Endothelial cell of umbilical vein (primary cell): ENCODE measurements at regions not wholly inside any gene's neighbourhood (a gene's known extent, or its start where the extent isn't known, plus 50 kb on each side); places are given as distances from the start of the nearest gene placed in this dataset.

Source experiments
- BruUV-seq: library from RNA; stranded (reverse); fragments of 400-500 nt; replicated peaks from 2 replicates; lab custom pipeline; 2021; lab: Mats Ljungman, UMichigan
- CTCF ChIA-PET: fragments of 300-600, 350-600 bp; sonication (Branson Sonifier 250); formaldehyde crosslinking; loops from one replicate; lab custom pipeline; 2021; ENCODE audit warnings: antibody characterized with exemption, inconsistent platforms; lab: Charles Lee
- POLR2A ChIA-PET: fragments of 300-600, 350-600 bp; sonication (Branson Sonifier 250); formaldehyde crosslinking; loops from one replicate; lab custom pipeline; 2021; ENCODE audit warnings: antibody characterized with exemption, inconsistent platforms; lab: Charles Lee
- DNase-seq: peaks from one replicate; pipeline ENCODE4 v3.0.0-alpha.2; 2011; ENCODE audit warnings: low read depth, low spot score
- FAIRE-seq: peaks from 2 replicates; lab custom pipeline; 2011; peaks lifted over from hg19 to GRCh38; lab: Jason Lieb, UNC
- H2AFZ ChIP-seq: 2 replicates; pipeline ENCODE4 v1.6.0; 2012; ENCODE audit warnings: low read depth, low read length, control low read depth, inconsistent platforms
- H3K27ac ChIP-seq: 2 replicates; pipeline ENCODE4 v1.5.1; 2011; ENCODE audit warnings: low read depth, mild to moderate bottlenecking, control low read depth, low read length, moderate library complexity; ENCODE audit not compliant: insufficient read depth
- H3K27me3 ChIP-seq, 2 experiments: 2 replicates each; pipeline versions ENCODE4 v1.6.0 to v1.6.1; 2011; ENCODE audit warnings: low read length in 2 of 2, mixed read lengths in 1 of 2; ENCODE audit not compliant: control insufficient read depth in 2 of 2, insufficient read depth in 2 of 2
- H3K36me3 ChIP-seq, 2 experiments: 2 replicates in 1 of 2; 3 replicates in 1 of 2; pipeline ENCODE4 v1.5.1; 2011; ENCODE audit warnings: low read length in 2 of 2, mild to moderate bottlenecking in 1 of 2, moderate library complexity in 1 of 2; ENCODE audit not compliant: control insufficient read depth in 2 of 2, insufficient read depth in 2 of 2; ENCODE audit errors: extremely low read depth in 1 of 2
- H3K4me1 ChIP-seq: 3 replicates; pipeline ENCODE4 v1.5.1; 2011; ENCODE audit warnings: mild to moderate bottlenecking, low read length; ENCODE audit not compliant: control insufficient read depth, insufficient read depth; ENCODE audit errors: extremely low read depth
- H3K4me2 ChIP-seq: 2 replicates; pipeline ENCODE4 v1.6.1; 2011; ENCODE audit warnings: low read length, control low read depth, mixed read lengths; ENCODE audit not compliant: insufficient read depth
- H3K4me3 ChIP-seq, 3 experiments: fragments of 200-600 bp in 1 of 3; sonication (generic), shearing (Covaris generic) in 1 of 3; replicated peaks in 1 of 3; 2 replicates each; pipeline ENCODE4 v1.5.1; 2011 to 2016; ENCODE audit warnings: control low read depth in 3 of 3, low read length in 3 of 3, mild to moderate bottlenecking in 2 of 3, inconsistent platforms in 1 of 3, low read depth in 1 of 3, moderate library complexity in 1 of 3; ENCODE audit not compliant: insufficient read depth in 1 of 3
- H3K79me2 ChIP-seq: 2 replicates; pipeline ENCODE4 v1.6.0; 2012; ENCODE audit warnings: low read length, inconsistent platforms; ENCODE audit not compliant: control insufficient read depth, insufficient read depth
- H3K9ac ChIP-seq: replicated peaks from 2 replicates; pipeline ENCODE3; 2011; ENCODE audit warnings: low read length, control low read depth; ENCODE audit not compliant: insufficient read depth; ENCODE audit errors: extremely low read depth
- H3K9me1 ChIP-seq: replicated peaks from 3 replicates; pipeline ENCODE4 v1.6.0; 2011; ENCODE audit warnings: mild to moderate bottlenecking, low read length; ENCODE audit not compliant: control insufficient read depth, insufficient read depth; ENCODE audit errors: extremely low read depth
- H3K9me3 ChIP-seq: replicated peaks from 2 replicates; pipeline ENCODE4 v1.5.1; 2012; ENCODE audit warnings: low read length, inconsistent platforms; ENCODE audit not compliant: control insufficient read depth, insufficient read depth
- H4K20me1 ChIP-seq: replicated peaks from 2 replicates; pipeline ENCODE3; 2011; ENCODE audit warnings: mild to moderate bottlenecking, low read length; ENCODE audit not compliant: control insufficient read depth, insufficient read depth; ENCODE audit errors: extremely low read depth
- EZH2 ChIP-seq: IDR thresholded peaks from 2 replicates; pipeline ENCODE4 v1.6.1; 2012; ENCODE audit warnings: borderline replicate concordance, low read depth, mild to moderate bottlenecking, moderate library complexity, low read length, inconsistent platforms; ENCODE audit not compliant: severe bottlenecking
- FOS ChIP-seq: IDR thresholded peaks from 2 replicates; pipeline ENCODE4 v1.6.1; 2011; ENCODE audit warnings: mild to moderate bottlenecking, low read length, moderate library complexity, borderline replicate concordance; ENCODE audit not compliant: insufficient read depth
- GATA2 ChIP-seq: IDR thresholded peaks from 2 replicates; pipeline ENCODE4 v1.7.0; 2011; ENCODE audit warnings: low read depth, mild to moderate bottlenecking, moderate library complexity, mixed read lengths, low read length; ENCODE audit not compliant: insufficient read length, insufficient read depth
- JUN ChIP-seq: IDR thresholded peaks from 2 replicates; pipeline ENCODE4 v1.6.1; 2011; ENCODE audit warnings: borderline replicate concordance, low read depth; ENCODE audit not compliant: insufficient read length, insufficient read depth
- MAX ChIP-seq: IDR thresholded peaks from 2 replicates; pipeline ENCODE4 v1.6.1; 2011; ENCODE audit not compliant: insufficient read depth, insufficient read length
- MYC ChIP-seq: IDR thresholded peaks from one replicate; pipeline ENCODE4 v1.6.1; 2011; ENCODE audit warnings: mild to moderate bottlenecking, low read depth, low read length
- POLR2A ChIP-seq: IDR thresholded peaks from 2 replicates; pipeline ENCODE4 v1.6.1; 2012; ENCODE audit warnings: low read depth, mild to moderate bottlenecking, control low read depth, low read length
- POLR2AphosphoS5 ChIP-seq: IDR thresholded peaks from 2 replicates; pipeline ENCODE4 v1.6.1; 2012; ENCODE audit warnings: low read depth, mild to moderate bottlenecking, control low read depth, low read length, moderate library complexity; ENCODE audit not compliant: insufficient read depth
- dilution Hi-C: fragments of 300-500 bp; cut with MboI; formaldehyde crosslinking; loops from one replicate; pipeline ENCODE4 v1.15.0; 2019; ENCODE audit warnings: low sequenced_read_pairs; ENCODE audit not compliant: extremely low pct_ligation_motif_present
- intact Hi-C: fragments of 100-400 bp; cut with micrococcal nuclease; formaldehyde crosslinking; loops from one replicate; pipeline ENCODE4 v1.10.0; 2022
- TF ChIP-seq, protein P1 (sequence below), 2 donors: IDR thresholded peaks; 1 replicate in 1 of 2; 2 replicates in 1 of 2; pipeline ENCODE4 v1.5.1; 2011; ENCODE audit warnings: low read length in 2 of 2, mild to moderate bottlenecking in 2 of 2, moderate library complexity in 2 of 2, control low read depth in 1 of 2, inconsistent platforms in 1 of 2, low read depth in 1 of 2; ENCODE audit not compliant: insufficient read depth in 1 of 2; ENCODE audit errors: extremely low read depth in 1 of 2

DNA sequence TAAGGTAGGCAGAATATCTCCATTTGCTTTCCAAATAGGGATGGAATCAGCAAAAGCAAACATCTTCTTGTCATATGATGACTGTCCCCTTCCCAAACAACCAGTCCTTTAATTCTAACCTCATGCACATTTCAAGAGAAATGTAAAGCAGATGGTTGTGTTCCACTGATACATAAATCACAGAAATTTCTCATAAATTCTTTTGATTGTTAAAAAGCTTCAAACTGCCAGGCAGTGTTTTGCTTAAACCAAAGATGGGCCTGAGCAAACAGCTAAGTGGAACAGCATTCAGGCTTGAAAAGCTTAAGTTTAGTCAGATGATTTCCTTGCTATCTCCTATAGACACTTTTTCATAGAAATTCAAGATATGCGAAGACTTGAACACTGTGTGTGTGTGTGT is 74.3 kb upstream of the SOX2 start:
- Histone ChIP-seq H2AFZ (no peak overlapping the region), H3K79me2 (no peaks in the 10 kb centered on the region), H3K4me2 (no peak overlapping the region), H3K36me3 (no peaks in the 10 kb centered on the region), H3K27me3 (no peaks in the 10 kb centered on the region), H3K4me3 (no peak overlapping the region), H3K9me1 (no peaks in the 10 kb centered on the region), H3K9me3 (no peaks in the 10 kb centered on the region), H4K20me1 (no peaks in the 10 kb centered on the region), H3K27ac (no peak overlapping the region), H3K4me1 (peaks cover 7% of the 10 kb centered on the region), H3K9ac (no peak overlapping the region)
- ChIA-PET CTCF (interaction anchor here (0.8 to 4.1 kb wide), 3 partner anchors 15 to 64 kb away, joined by 3 to 20 read pairs (median 3); no protein-coding TSS in a partner anchor), POLR2A (no interaction called here)
- no peak for FAIRE-seq
- no peak for DNase-seq
- no peak for TF ChIP-seq JUN
- TF ChIP-seq GATA2: no peak
- no peak for TF ChIP-seq EZH2
- TF ChIP-seq MYC: no peak
- no peak for TF ChIP-seq FOS
- TF ChIP-seq MAX: no peak
- no peak for TF ChIP-seq POLR2A
- no peak for TF ChIP-seq POLR2AphosphoS5
- TF ChIP-seq, protein P1, sequence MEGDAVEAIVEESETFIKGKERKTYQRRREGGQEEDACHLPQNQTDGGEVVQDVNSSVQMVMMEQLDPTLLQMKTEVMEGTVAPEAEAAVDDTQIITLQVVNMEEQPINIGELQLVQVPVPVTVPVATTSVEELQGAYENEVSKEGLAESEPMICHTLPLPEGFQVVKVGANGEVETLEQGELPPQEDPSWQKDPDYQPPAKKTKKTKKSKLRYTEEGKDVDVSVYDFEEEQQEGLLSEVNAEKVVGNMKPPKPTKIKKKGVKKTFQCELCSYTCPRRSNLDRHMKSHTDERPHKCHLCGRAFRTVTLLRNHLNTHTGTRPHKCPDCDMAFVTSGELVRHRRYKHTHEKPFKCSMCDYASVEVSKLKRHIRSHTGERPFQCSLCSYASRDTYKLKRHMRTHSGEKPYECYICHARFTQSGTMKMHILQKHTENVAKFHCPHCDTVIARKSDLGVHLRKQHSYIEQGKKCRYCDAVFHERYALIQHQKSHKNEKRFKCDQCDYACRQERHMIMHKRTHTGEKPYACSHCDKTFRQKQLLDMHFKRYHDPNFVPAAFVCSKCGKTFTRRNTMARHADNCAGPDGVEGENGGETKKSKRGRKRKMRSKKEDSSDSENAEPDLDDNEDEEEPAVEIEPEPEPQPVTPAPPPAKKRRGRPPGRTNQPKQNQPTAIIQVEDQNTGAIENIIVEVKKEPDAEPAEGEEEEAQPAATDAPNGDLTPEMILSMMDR (IDR thresholded peaks at IDR 0.05; ENCODE audit: extremely low read depth in 1 of 2, insufficient read depth in 1 of 2, low read depth in 1 of 2, low read length in 2 of 2): no peak
- dilution Hi-C loops: no loop called here
- BruUV-seq: no TSS peak
- intact Hi-C loops: no loop called here
